ENCODE measurements at regions not wholly inside any gene's neighbourhood (a gene's known extent, or its start where the extent isn't known, plus 50 kb on each side); places are given as distances from the start of the nearest gene placed in this dataset.

GRCh38 chr5:154534457-154535050 is 56.5 kb upstream of the HAND1 start:
- TF ChIP-seq EP300 (IDR thresholded peaks at IDR 0.05; ENCODE audit: borderline replicate concordance in 1 of 2, low read depth in 2 of 2, low read length in 2 of 2) = no peak
- no peak for TF ChIP-seq RFX5 (IDR thresholded peaks at IDR 0.05; ENCODE audit: borderline replicate concordance, low read depth, low read length)
- no peak for TF ChIP-seq EZH2 (IDR thresholded peaks at IDR 0.05; ENCODE audit: low read depth, low read length, severe bottlenecking)
- no peak for TF ChIP-seq RNF2 (IDR thresholded peaks at IDR 0.05; ENCODE audit: borderline replicate concordance, low read depth, low read length, missing control alignments, poor library complexity, severe bottlenecking)
- TF ChIP-seq POLR2A (IDR thresholded peaks at IDR 0.05; ENCODE audit: control extremely low read depth in 1 of 2, low read depth in 2 of 2, low read length in 2 of 2) = no peak
- no peak for TF ChIP-seq CTCF (IDR thresholded peaks at IDR 0.05; ENCODE audit: control extremely low read depth in 1 of 3, insufficient read depth in 1 of 3, low read depth in 1 of 3, low read length in 3 of 3)
- TF ChIP-seq CBX8 (IDR thresholded peaks at IDR 0.05; ENCODE audit: borderline replicate concordance, low read depth, low read length) = no peak
